A549 (cell line): ENCODE measurements at regions not wholly inside any gene's neighbourhood (a gene's known extent, or its start where the extent isn't known, plus 50 kb on each side); places are given as distances from the start of the nearest gene placed in this dataset.

ENCODE experiments used
- ATAC-seq, 2 experiments: fragments of 200-7000 bp in 1 of 2; fragments of >200 bp in 1 of 2; cut with Nextera tagmentation in 1 of 2; cut with Tn5 transposase in 1 of 2; 3 replicates each; pipeline versions ENCODE4 v1.8.0 to v1.9.1; 2018 to 2020; ENCODE audit warnings: mild to moderate bottlenecking in 1 of 2, moderate library complexity in 1 of 2
- CTCF ChIA-PET: fragments of 300-600 bp; sonication (Branson Sonifier 250); formaldehyde crosslinking; extraction: SDS; loops from one replicate; lab custom pipeline; 2021; ENCODE audit warnings: antibody characterized with exemption, inconsistent platforms; lab: Yijun Ruan, JAX
- POLR2A ChIA-PET: fragments of 350-600 bp; formaldehyde crosslinking; extraction: SDS; loops from one replicate; lab custom pipeline; 2021; ENCODE audit warnings: antibody characterized with exemption, inconsistent platforms; lab: Yijun Ruan, JAX
- DNase-seq, 2 experiments: peaks; one replicate each; pipeline versions ENCODE4 v3.0.0 to v3.0.0-alpha.2; 2011 to 2016; ENCODE audit warnings: low read depth in 1 of 2, low spot score in 1 of 2
- FAIRE-seq: peaks from 2 replicates; lab custom pipeline; 2011; peaks lifted over from hg19 to GRCh38; lab: Jason Lieb, UNC
- H3K27ac ChIP-seq, 2 experiments: fragments of >200 bp; sonication (Bioruptor Twin); formaldehyde crosslinking; 3 replicates each; pipeline ENCODE4 v1.5.1; 2016 to 2017
- H3K4me1 ChIP-seq: fragments of >200 bp; sonication (Bioruptor Twin); formaldehyde crosslinking; 3 replicates; pipeline ENCODE4 v1.6.1; 2016
- H3K4me2 ChIP-seq: fragments of >200 bp; sonication (Bioruptor Twin); formaldehyde crosslinking; 3 replicates; pipeline ENCODE4 v1.6.1; 2016
- H3K4me3 ChIP-seq: fragments of >200 bp; sonication (Bioruptor Twin); formaldehyde crosslinking; 3 replicates; pipeline ENCODE4 v1.5.1; 2016
- H3K9me3 ChIP-seq: fragments of >200 bp; sonication (Bioruptor Twin); formaldehyde crosslinking; 3 replicates; pipeline ENCODE4 v1.6.1; 2016
- BHLHE40 ChIP-seq: IDR thresholded peaks from 2 replicates; pipeline ENCODE4 v1.6.1; 2012; ENCODE audit warnings: low read depth, low read length, inconsistent platforms
- CBX2 ChIP-seq: fragments of 200-600 bp; sonication (generic); IDR thresholded peaks from 2 replicates; pipeline ENCODE4 v1.6.1; 2016; ENCODE audit warnings: low read depth, mild to moderate bottlenecking, borderline replicate concordance
- CHD2 ChIP-seq: fragments of 150-350 bp; IDR thresholded peaks from 2 replicates; pipeline ENCODE4 v1.6.1; 2014; ENCODE audit warnings: low read length; ENCODE audit not compliant: partially characterized antibody
- ESRRA ChIP-seq: fragments of 150-350 bp; IDR thresholded peaks from 2 replicates; pipeline ENCODE4 v1.6.1; 2014; ENCODE audit warnings: mild to moderate bottlenecking, low read length, borderline replicate concordance
- FOSB ChIP-seq: fragments of 250-450 bp; sonication (Bioruptor Pico); IDR thresholded peaks from 2 replicates; pipeline ENCODE4 v1.5.0; 2020; ENCODE audit warnings: mild to moderate bottlenecking, moderate library complexity
- FOSL2 ChIP-seq, 2 experiments: fragments of 450-650 bp in 1 of 2; fragments of >200 bp in 1 of 2; sonication (Bioruptor Twin) in 1 of 2; formaldehyde crosslinking; IDR thresholded peaks; 2 replicates each; pipeline versions ENCODE4 v1.5.0 to v1.6.1; 2016 to 2020; ENCODE audit warnings: mild to moderate bottlenecking in 1 of 2, moderate library complexity in 1 of 2
- FOXS1 ChIP-seq: fragments of 250-450 bp; sonication (Bioruptor Pico); IDR thresholded peaks from 2 replicates; pipeline ENCODE4 v1.5.0; 2020; ENCODE audit warnings: mild to moderate bottlenecking, moderate library complexity
- GATA3 ChIP-seq: IDR thresholded peaks from 2 replicates; pipeline ENCODE4 v1.6.1; 2012; ENCODE audit warnings: borderline replicate concordance
- HEYL ChIP-seq: fragments of 250-450 bp; sonication (Bioruptor Pico); IDR thresholded peaks from 2 replicates; pipeline ENCODE4 v1.8.0; 2021; ENCODE audit warnings: mild to moderate bottlenecking, moderate library complexity
- HOXB13 ChIP-seq: fragments of 250-450 bp; sonication (Bioruptor Pico); IDR thresholded peaks from 2 replicates; pipeline ENCODE4 v1.5.0; 2020; ENCODE audit warnings: low read depth, mild to moderate bottlenecking, moderate library complexity
- JUN ChIP-seq, 2 experiments: fragments of >200 bp; sonication (Bioruptor Twin); formaldehyde crosslinking; IDR thresholded peaks; 2 replicates in 1 of 2; 3 replicates in 1 of 2; pipeline ENCODE4 v1.6.1; 2016 to 2017
- KDM1A ChIP-seq: fragments of 200-600 bp; sonication (generic); IDR thresholded peaks from 2 replicates; pipeline ENCODE4 v1.6.1; 2016; ENCODE audit warnings: low read depth, mild to moderate bottlenecking
- MAFK ChIP-seq: fragments of 450-650 bp; IDR thresholded peaks from 2 replicates; pipeline ENCODE4 v1.6.1; 2014; ENCODE audit not compliant: partially characterized antibody
- MYC ChIP-seq: IDR thresholded peaks from 2 replicates; pipeline ENCODE4 v1.6.1; 2012; ENCODE audit warnings: mild to moderate bottlenecking, inconsistent platforms, low read length, improper control_type of control experiment, borderline replicate concordance
- NFE2L2 ChIP-seq: fragments of 150-350 bp; conservative IDR thresholded peaks from 2 replicates; pipeline ENCODE4 v1.6.1; 2014; ENCODE audit warnings: low read length
- NR3C1 ChIP-seq: fragments of >200 bp; sonication (Bioruptor Twin); formaldehyde crosslinking; IDR thresholded peaks from 3 replicates; pipeline ENCODE4 v1.6.1; 2017
- RCOR1 ChIP-seq: fragments of 150-350 bp; IDR thresholded peaks from 2 replicates; pipeline ENCODE4 v1.6.1; 2014; ENCODE audit warnings: antibody characterized with exemption, low read length, low read depth
- REST ChIP-seq: fragments of 200-600 bp; sonication (generic); IDR thresholded peaks from 2 replicates; pipeline ENCODE4 v1.6.1; 2016; ENCODE audit warnings: antibody characterized with exemption, mild to moderate bottlenecking, moderate library complexity
- RFX5 ChIP-seq: fragments of 450-650 bp; IDR thresholded peaks from 2 replicates; pipeline ENCODE4 v1.7.1; 2014; ENCODE audit warnings: antibody characterized with exemption, mild to moderate bottlenecking, moderate library complexity
- SMC3 ChIP-seq: fragments of >200 bp; sonication (Bioruptor Twin); formaldehyde crosslinking; IDR thresholded peaks from 3 replicates; pipeline ENCODE4 v1.6.1; 2018; ENCODE audit warnings: inconsistent platforms
- TFCP2L1 ChIP-seq: fragments of 250-450 bp; sonication (Bioruptor Pico); IDR thresholded peaks from 2 replicates; pipeline ENCODE4 v1.5.0; 2021; ENCODE audit warnings: mild to moderate bottlenecking
- ZC3H11A ChIP-seq: fragments of 450-650 bp; IDR thresholded peaks from 2 replicates; pipeline ENCODE4 v1.6.1; 2014; ENCODE audit warnings: antibody characterized with exemption, mild to moderate bottlenecking
- WGBS: methylation state at CpG from one replicate; pipeline ENCODE4 v1.1.6; 2017; ENCODE audit errors: missing lambda C conversion rate; 5-methylcytosine and 5-hydroxymethylcytosine counted together

- no peaks in the 10 kb centered on the region for H3K4me1 ChIP-seq
- ATAC-seq = no peak
- no peaks in the 10 kb centered on the region for H3K9me3 ChIP-seq
- no peak overlapping the region for H3K4me3 ChIP-seq
- H3K27ac ChIP-seq = no peak overlapping the region
- TF ChIP-seq MYC (no peak), CBX2 (no peak), RCOR1 (no peak), SMC3 (no peak), TFCP2L1 (no peak), ZC3H11A (no peak), FOXS1 (no peak), CHD2 (no peak), GATA3 (no peak), KDM1A (no peak), FOSB (CRISPR knock-in tag) (no peak), HOXB13 (no peak), NFE2L2 (no peak), BHLHE40 (no peak), ESRRA (no peak)
- no peak for DNase-seq
- no peak overlapping the region for H3K4me2 ChIP-seq
- CTCF ChIA-PET = no interaction called here
- 45% methylated on average over 2 of the region's 2 CpGs for whole genome bisulfite sequencing
- no peak for FAIRE-seq
- POLR2A ChIA-PET = no interaction called here
Measured at GRCh38 chr7:88432301-88432700, 125.6 kb upstream of the STEAP4 start.

GRCh38 chr7:88431882-88432281, 125.2 kb upstream of the STEAP4 start:
- ChIA-PET POLR2A (no interaction called here), CTCF (no interaction called here)
- ATAC-seq (no peak), DNase-seq (no peak), FAIRE-seq (no peak)
- Histone ChIP-seq H3K4me1 (no peaks in the 10 kb centered on the region), H3K4me2 (no peak overlapping the region), H3K27ac (no peak overlapping the region), H3K9me3 (no peaks in the 10 kb centered on the region), H3K4me3 (no peak overlapping the region)
- TF ChIP-seq CHD2 = no peak
- WGBS = 27% methylated on average over 4 of the region's 4 CpGs

GRCh38 chr7:88429382-88429781, 122.7 kb upstream of the STEAP4 start:
- no peaks in the 10 kb centered on the region for H3K4me1 ChIP-seq
- H3K27ac ChIP-seq = no peak overlapping the region
- peak; percentile 78 for TF ChIP-seq MAFK
- no peak for TF ChIP-seq NR3C1
- no peak for TF ChIP-seq SMC3
- no peak for TF ChIP-seq REST
- no peak for TF ChIP-seq KDM1A
- no peak for TF ChIP-seq FOSL2 (IDR thresholded peaks at IDR 0.05)
- peak; percentile 54; the same call in 1 of the 2 replicates for TF ChIP-seq FOSL2 (CRISPR knock-in tag; IDR thresholded peaks at IDR 0.05)
- TF ChIP-seq HEYL (CRISPR knock-in tag) = no peak
- no peak for TF ChIP-seq RFX5
- TF ChIP-seq ESRRA = no peak
- TF ChIP-seq JUN (IDR thresholded peaks at IDR 0.05) = no peak
- 8% methylated on average over 2 of the region's 2 CpGs for WGBS
- FAIRE-seq (no peak), DNase-seq (peak in 1 of 2 experiments; percentile 6), ATAC-seq (no peak; a peak in 1 of 6 replicates)
- CTCF ChIA-PET = no interaction called here
- POLR2A ChIA-PET = no interaction called here
- no peak overlapping the region for H3K4me2 ChIP-seq
- H3K4me3 ChIP-seq = no peak overlapping the region
- no peaks in the 10 kb centered on the region for H3K9me3 ChIP-seq
